ENCODE measurements at regions not wholly inside any gene's neighbourhood (a gene's known extent, or its start where the extent isn't known, plus 50 kb on each side); places are given as distances from the start of the nearest gene placed in this dataset.
A peak's percentile ranks its signal among the peaks of the same experiment; 100 is the strongest.
"Not testable (repeated sequence)": the region's sequence is repeated elsewhere in the genome, so short reads cannot be mapped to it uniquely, and the experiment has no call there.

DNA sequence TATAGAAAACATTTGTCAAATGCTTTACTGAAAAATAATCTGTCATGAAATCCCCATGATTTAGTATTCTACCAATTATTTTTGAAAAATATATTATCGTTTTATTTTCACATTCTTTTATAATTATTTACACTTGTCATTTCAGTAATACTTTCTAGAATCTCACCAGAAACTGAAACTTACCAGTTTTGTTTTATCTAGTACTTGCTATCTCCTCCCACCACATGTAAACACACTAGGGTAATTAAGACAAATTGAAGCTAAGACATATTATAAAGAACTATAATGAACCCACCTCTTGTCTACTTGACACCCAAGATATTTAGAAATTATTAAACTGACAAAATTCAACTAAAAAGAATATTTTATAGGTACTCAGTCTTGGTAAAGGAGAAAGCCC is 51.5 kb upstream of the GRM3 start:
- DNase-seq = no peak

DNA sequence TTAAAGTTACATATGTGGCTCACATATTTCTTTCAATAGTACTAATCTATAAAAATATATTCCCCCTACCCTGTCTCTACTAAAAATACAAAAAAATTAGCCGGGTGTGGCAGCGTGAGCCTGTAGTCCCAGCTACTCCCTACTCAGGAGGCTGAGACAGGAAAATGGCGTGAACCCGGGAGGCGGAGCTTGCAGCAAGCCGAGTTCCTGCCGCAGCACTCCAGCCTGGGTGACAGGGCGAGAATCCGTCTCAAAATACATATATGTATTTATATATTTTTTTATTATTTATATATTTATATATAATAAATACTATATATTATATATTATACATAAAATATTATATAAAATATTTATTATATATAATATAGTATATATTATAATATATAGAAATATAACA is 69.7 kb upstream of the GRM3 start:
- DNase-seq = no peak

DNA sequence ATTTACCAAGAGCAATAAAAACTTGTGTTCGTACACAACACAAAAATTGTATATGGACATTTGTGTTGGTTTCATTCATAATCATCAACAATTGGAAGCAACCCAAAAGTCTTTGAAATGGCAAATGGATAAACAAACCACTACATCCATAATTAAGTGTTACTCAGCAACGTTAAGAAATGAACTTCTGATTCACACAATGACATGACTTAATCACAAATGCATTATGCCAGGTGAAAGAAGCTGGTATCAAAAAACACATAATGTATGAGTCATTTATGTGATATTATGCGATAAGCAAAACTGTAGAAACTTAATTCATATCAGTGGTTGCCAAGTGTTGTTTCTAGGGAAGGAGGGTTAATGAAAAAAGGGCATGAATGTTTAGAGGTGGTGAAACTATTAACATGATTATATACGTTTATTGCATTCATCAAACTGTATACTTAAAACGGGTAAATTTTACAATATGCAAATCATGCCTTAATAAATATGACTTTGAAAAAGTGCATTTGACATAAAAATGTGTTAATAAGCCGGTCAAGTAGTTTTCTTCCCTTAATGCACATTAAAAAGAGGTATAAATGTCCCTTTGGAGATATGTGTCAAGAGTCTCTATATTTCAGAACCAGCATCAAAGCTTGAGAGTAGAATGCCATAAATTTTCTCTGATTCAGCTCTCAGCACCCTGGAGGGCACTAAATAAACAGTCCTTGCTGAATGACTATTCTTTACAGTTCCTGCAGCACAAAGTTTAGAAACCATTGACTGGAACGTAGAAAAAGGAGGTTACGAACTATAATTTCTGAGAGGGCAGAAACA is 84.8 kb upstream of the GRM3 start:
- DNase-seq = no peak

DNA sequence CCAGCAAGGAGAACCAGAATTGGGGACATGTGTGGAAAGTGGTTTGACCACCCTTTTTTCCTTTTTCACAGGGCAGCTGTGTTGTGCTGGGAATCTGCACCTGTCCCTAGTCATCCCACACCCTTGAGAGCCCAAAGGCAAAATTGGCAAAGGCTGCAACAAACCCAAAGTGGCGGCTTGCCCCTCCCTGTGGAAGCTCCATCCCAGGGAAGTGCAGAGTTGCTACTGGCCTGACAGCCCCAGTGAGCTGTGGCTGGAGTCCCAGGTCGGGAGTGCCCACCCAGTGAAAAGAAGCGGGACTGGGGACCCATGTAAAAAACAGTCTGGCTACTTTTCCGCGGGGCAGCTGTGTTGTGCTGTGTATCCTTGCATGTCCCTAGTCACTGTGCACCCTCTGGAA is 109.1 kb upstream of the GRM3 start:
- no peak for DNase-seq

DNA sequence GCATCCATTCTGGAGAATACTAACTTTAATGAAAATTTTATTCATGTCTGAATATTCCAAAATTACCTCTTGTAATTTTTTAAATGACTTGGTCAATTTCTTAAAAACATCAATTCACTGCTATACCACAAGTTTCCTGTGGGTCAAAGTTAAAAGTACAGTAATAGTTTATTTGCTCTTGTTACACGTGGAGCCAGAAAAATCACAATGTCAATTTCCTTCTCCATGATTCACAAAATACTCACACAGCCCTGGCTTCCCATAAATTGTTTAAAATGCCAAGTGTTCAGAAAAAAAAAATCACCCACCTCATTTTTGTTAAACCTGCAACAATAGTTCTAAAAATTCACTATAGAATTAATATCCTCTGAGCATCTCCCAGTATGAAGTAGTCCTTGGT is 139.5 kb upstream of the GRM3 start:
- DNase-seq = no peak

DNA sequence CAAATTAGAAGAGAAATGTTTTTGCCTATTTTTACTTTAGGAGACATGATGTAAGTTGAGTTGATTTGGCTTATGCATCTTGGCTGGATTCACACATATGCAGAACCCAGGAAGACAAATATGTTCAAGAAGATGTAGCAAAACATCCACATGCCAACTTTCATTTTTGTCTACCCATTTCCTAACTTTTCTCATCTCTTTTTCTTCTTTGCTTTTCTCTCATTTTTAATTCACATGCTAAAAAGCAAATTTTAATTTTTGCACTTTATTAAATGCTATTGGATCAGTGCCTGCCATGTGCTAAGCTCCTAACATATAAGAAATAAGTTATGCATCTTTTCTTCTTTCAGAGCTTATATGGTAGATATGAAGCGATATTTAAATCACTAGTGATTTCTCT is 143.7 kb upstream of the GRM3 start:
- DNase-seq = no peak

DNA sequence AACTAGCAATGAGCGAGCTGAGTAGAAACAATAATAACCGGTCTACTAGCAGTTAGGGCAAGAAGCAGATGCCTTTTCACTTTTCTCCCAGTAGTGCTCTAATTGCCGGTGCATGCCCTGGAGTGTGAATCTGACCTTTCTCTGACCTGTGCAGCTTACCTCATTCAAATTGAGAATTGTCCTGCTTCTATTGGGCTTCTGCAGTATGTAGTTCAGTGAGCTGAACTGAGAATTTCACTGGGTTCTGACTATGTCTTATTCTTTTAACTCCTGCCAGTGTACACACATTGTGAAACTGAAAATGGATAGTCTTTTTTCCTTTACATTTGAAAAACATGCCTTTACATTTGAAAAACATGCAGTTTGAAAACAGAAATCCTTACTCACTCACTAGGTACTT is 157.9 kb upstream of the GRM3 start:
- no peak for DNase-seq

DNA sequence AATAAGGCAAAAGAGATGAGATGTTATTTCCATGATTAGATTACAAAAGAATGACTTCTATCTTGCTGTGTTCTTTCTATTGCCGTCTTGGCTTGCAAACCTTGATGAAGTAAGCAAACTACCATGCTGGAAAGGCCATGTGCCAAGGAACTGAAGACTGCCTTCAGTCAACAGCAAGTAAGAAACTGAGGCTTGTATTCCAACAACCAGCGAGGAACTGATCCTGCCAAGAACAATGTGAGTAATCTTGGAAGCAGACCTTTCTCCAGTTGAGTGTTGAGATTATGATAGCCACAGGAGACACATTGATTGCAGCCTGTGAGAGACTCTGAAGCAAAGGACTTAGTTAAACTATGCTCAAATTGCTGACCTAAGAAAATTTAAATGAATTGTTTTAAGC is 164.6 kb upstream of the GRM3 start:
- no peak for DNase-seq

DNA sequence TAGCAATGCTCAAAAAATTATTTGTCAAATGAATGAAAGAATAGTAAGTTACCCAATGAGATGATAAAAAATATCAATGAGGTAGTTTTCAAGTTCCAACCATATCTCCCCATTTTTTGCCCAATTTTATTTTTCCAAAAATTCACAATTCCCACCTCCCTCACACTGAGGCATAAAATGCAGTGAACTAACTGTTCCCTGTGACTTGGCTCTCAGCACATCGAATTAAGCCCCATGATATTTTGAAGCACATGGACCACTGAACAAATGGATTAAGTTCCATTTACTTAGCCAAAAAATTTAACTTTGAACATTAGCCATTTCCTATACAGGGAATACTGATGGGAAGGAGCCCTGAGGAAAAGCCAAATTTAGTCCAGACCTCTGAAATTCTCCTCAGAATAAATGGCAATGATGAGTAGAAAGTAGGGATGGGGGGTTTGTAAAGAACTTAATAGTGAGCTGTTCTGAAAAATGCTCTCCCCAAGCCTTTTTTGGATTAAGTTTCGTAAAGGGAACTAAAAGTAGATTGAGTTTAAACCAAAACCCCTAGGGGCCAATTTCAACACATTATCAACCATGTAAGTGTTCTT is 166.3 kb upstream of the GRM3 start:
- DNase-seq = no peak

DNA sequence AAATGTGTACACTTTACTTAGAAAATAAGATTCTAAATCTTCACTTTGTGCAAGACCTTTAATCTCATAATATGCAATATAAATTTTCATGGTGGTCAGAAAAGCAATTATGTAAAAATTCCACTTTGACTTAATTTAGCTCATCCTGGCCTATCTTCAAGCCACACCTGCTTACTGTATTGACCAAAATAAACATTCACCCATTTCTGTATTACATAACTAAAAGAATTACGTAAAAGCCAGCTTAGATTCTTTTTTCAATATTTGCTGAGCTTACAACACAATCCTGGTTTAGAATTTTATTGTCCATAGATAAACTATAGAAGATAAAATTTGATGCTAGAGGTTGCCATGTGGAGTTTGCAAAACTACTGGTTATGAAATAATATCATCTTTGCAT is 172.9 kb upstream of the GRM3 start:
- no peak for DNase-seq

DNA sequence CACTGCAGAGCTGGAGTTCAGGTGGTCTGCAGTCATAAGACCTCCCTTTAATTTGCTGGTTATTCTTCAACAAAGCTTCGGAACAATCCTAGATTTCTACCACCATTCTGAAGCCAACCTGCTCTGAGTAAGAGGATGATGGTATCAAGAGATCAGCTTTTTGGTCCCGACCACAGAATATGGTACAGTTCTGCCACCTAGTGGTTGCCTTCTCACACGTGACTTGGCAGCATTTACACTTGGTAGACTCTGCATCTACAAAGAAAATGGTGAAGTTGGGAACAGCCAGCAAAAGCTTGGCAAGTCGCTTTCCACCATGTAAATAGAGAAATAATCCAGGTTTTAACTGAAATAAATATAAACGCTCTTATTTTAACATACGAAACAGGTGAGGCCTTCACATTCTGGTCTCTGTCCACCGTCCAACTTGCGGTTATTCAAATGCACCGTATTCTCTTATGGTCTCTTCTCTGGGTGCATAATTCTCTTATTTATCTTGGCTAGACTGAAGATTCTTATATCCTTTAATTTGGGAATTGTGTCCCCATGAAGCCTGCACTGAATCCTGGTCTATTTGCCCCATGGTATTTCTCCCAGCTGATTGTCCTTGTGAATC is 173.9 kb upstream of the GRM3 start:
- DNase-seq = peak; percentile 15 to 23

DNA sequence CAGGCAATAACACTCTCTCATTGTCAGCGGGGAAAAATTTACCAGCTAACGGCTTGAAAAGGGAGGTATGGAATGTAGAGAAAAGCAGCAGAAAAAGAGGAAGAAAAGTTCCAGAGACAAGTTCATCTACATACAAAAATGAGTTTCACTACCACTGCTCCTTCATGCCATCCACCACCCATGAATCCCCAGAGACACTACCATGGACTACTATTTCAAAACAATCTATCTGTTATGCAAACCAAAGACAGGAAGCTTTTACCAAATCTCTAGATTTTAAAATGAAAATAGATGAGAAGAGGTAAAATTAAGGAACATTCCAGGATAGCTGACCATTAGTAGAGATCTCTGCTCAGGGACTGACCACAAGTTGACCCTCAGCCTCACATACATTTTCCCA is 189.0 kb upstream of the GRM3 start:
- no peak for DNase-seq

DNA sequence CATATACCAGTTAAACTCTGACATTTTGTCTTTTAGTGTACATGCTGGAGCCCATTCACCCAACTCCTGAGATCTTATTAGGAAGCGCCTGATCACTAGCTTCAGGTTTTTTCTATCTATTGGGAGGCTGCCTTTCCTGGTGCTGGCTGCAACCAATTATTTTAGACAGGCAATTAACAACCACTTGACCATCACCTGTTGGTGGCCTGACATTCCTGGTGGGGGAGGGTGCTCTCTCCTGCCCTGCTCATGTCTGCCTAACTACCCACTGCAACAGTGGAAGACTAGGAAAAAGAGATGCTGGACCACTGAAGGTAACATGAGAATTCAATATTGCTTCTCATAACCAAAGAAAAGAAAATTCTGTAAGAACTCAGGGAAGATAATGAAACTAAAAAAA is 190.3 kb upstream of the GRM3 start:
- DNase-seq = no peak

DNA sequence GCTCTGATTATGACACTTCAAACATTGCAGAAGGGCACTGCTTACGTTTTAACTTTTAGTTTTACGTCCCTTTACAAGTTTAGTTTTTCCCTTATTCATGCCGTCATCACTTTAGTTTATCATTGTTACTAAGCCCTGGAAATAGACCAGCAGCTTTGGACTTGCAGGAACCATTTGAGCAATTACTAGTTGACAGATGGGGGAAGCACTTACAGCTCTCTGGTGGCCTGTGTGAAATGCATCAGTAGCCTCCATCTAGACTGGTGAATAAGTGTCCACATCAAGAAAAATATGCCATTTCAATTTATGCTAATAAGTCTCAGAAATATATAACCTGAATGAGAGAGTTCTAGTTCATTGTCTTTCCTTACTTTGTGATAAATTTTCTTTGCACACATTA is 194.9 kb upstream of the GRM3 start:
- DNase-seq = no peak

DNA sequence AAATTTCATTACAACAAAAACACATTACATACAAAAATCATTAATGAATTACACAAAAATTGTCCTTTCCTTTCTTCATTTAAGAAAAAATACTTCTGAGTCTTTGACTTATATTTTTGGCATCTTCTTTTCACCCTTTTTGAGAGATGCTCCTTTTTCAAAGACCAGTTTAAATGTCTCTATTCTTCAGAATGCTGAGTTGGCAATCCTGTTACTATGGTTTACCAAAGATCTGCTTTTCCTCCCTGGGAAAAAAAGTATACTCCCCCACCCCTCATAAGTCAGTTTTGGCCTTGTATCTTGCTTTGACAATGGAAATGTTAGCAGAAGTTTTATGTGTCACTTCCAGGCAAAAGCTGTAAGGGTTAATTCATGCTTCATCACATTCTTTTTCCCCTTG is 198.4 kb upstream of the GRM3 start:
- no peak for DNase-seq

DNA sequence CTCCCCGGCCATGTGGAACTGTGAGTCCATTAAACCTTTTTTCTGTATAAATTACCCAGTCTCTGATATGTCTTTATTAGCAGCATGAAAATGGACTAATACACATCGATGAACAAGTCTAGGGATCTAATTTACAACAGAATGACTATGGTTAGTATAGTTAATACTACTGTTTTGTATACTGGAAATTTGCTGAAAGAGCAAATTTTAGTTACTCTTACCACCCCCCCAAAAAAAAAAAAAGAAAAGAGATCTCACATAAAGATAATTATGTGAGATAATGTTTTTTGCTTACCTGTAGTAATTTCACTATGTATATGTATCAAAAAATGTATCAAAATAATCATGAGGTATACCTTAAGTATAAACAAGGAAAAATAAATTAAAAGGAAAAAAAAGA is 199.5 kb upstream of the GRM3 start:
- DNase-seq = no peak

DNA sequence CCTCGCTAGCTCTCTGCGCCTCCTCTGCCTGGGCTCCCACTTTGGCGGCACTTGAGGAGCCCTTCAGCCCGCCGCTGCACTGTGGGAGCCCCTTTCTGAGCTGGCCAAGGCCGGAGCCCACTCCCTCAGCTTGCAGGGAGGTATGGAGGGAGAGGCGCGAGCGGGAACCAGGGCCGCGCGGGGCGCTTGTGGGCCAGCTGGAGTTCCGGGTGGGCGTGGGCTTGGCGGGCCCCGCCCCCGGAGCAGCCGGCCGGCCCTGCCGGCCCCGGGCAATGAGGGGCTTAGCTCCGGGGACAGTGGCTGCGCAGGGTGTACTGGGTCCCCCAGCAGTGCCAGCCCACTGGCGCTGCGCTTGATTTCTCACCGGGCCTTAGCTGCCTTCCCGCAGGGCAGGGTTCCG is 203.3 kb upstream of the GRM3 start:
- not testable (repeated sequence) for DNase-seq

DNA sequence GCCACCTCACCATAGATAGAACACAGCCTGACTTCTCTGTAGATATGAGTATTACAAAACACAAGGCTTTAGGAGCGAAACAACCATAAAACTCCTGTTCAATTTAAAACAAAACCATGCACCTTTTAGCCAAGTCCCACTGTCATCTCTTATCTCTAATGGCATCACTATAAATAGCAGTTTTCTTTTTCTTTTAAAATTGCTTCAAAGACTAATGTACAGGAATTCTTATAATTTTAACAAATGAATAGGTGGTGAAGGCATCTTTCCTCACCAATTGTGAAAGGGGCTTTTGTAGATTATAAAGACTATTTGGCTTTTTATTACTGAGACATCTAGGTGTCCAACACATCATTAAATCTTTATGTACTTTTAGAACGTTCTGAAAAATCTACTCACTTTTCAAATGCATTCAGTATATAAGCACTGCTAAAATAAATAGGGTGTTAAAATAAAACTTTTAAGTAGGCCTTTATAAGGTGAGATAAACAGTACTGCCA is 205.7 kb upstream of the GRM3 start:
- no peak for DNase-seq

DNA sequence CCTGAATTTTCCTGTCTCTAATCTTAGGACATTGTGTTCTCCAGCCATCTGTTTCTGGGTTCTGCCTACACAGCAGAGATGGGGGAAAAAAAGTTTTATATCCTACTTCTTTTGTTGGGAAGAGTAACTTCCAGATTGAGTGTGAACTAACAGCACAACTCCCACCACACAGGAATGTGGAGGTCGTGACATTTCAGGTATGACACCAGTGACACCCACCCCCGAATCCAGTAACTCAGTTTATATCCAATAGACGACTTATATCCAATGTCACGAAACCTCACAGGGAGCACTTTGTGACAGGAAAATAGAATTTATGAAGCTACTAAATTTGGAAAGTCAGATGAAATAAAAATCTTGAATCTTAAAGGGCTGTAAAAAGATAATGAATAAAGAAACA is 211.9 kb upstream of the GRM3 start:
- DNase-seq = no peak

DNA sequence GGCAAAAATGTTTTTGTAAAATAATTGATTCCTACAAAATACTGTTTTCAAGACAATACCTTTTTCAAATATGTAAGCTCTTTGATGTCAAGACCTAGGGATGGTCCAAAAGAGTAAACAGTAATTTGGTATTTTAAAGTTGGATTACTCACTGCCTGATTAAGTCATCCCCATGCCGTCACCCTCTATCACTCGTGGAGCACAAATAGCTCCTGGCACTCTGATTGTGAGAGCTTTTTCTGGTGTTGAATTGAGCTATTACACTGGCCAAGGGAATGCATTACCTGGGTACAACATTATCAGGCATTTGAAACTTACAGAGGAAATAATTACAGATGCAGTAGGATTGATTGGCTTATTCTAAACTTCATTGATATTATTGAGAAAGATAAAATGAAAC is 231.9 kb upstream of the GRM3 start:
- DNase-seq = no peak

DNA sequence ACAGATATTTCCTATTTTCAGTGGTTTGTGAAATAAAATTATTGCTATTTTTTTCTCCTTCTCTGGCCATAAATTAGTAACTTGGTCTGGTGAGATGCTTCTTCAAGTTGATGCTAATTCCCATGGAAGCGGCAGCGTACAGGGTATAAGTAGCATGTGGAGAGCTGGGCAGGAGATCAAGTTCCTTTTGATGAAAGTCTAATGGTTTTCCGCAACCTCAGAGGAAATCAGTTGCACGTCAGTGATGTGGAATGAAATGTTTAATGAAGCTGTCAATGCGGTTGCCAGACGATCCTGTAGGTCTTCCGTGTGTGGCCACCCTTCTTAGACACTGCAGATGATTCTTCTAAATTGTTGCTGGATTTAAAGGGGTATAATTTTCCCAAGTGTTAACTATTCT is 236.4 kb upstream of the GRM3 start:
- no peak for DNase-seq

DNA sequence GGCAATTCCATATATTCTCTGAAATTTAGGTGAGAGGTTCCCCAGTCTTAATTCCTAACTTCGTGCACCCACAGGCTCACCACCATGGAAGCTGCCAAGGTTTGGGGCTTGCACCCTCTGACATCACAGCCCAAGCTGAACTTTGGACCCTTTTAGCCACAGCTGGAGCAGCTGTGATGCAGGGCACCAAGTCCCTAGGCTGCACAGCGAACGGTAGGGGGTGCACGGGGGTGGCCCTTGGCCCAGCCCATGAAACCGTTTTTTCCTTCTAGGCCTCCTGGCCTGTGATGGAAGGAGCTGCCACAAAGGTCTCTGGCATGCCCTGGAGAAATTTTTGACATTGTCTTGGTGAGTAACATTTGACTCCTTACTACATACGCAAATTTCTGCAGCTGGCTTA is 251.9 kb upstream of the GRM3 start:
- no peak for DNase-seq

DNA sequence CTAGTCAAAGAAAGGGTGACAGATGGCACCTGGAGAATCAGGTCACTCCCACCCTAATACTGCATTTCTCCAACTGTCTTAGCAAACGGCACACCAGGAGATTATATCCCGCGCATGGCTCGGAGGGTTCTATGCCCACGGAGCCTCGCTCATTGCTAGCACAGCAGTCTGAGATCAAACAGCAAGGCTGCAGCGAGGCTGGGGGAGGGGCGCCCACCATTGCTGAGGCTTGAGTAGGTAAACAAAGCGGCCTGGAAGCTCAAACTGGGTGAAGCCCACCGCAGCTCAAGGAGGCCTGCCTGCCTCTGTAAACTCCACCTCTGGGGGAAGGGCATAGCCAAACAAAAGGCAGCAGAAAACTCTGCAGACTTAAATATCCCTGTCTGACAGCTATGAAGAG is 268.1 kb upstream of the GRM3 start:
- not testable (repeated sequence) for DNase-seq

DNA sequence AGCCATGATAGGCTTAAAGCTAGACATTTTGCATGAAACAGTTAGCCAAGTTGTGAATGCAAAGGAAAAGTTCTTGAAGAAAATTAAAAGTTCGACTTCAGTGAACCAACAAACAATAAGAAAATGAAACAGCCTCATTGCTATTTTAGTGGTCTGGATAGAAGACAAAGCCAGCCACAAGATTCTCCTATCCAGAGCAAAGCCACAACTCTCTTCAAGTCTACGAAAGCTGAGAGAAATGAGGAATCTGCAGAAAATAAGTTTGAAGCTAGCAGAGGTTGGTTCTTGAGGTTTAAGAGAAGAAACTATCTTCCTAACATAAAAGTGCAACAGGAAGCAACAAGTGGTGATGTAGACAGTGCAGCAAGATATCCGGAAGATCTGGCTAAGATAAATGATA is 271.4 kb upstream of the GRM3 start:
- no peak for DNase-seq
